GM20000 (cell line): ENCODE measurements at regions not wholly inside any gene's neighbourhood (a gene's known extent, or its start where the extent isn't known, plus 50 kb on each side); places are given as distances from the start of the nearest gene placed in this dataset.

Experiments used
- DNase-seq: peaks from one replicate; pipeline ENCODE4 v3.0.0; 2012; ENCODE audit warnings: low spot score
- TF ChIP-seq, protein P1 (sequence below): IDR thresholded peaks from 2 replicates; pipeline ENCODE4 v1.5.1; 2012; ENCODE audit warnings: mild to moderate bottlenecking, control low read depth; ENCODE audit errors: extremely low read depth, missing control alignments

DNA sequence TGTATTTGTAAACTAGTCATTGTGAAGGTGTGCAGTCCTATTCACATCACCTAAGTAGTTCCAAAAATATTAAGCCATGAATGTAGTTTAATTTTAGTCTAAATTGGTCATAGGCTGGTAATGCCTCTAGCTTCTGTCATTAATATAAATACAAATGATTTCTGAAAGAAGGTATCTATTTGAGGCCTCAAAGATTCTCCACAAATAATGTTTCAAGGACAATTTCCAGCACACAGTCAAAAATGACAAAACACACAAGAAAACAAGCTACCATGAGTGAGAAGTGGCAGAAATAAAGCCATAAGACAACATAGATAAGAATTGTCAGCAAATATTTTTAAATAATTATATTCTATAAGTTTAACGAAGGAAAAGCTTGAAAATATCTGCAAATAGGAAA, 66.7 kb upstream of the PDK4 start:
- TF ChIP-seq, protein P1, sequence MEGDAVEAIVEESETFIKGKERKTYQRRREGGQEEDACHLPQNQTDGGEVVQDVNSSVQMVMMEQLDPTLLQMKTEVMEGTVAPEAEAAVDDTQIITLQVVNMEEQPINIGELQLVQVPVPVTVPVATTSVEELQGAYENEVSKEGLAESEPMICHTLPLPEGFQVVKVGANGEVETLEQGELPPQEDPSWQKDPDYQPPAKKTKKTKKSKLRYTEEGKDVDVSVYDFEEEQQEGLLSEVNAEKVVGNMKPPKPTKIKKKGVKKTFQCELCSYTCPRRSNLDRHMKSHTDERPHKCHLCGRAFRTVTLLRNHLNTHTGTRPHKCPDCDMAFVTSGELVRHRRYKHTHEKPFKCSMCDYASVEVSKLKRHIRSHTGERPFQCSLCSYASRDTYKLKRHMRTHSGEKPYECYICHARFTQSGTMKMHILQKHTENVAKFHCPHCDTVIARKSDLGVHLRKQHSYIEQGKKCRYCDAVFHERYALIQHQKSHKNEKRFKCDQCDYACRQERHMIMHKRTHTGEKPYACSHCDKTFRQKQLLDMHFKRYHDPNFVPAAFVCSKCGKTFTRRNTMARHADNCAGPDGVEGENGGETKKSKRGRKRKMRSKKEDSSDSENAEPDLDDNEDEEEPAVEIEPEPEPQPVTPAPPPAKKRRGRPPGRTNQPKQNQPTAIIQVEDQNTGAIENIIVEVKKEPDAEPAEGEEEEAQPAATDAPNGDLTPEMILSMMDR: no peak

DNA sequence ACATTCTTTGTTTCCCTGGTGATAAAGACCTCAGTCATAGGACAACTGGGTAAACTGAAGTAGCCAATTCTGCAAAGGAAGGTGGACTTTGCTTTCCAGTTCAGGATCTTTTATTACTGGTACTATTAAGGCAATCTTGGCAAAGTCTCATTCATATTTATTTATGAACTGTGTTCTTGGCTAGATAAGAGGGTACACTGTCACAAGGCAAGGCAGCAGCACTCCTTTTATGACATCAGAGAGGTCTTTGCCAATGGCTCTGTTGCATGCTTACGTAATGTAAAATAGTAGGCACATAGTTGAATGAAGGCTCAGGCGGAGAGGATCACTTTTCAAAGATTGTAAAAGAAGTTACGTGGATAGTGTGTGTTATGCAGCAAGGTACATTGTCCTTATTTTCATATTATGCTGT, 63.7 kb upstream of the PDK4 start:
- TF ChIP-seq, protein P1: no peak

More for the DNA sequence above, 66.7 kb upstream of the PDK4 start:
- DNase-seq: no peak

DNA sequence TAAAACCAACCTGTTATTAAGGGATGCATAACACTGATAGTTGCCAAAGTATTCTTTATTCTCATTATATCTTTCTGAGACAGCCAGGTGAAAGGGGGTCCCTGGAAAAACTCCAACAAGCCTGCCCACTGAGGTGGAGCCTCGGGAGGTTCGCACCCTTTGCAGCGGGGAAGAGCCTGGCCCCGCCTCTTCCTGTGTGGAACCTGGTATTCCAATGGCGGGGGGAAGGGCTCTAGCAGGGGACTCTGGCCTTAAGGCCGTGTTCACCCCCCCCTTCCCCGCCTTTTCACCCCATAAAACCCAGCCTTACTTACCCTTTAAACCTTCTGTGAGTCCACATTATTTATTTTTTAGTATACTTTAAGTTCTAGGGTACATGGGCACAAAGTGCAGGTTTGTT, 62.4 kb upstream of the PDK4 start:
- DNase-seq: no peak
- TF ChIP-seq, protein P1: no peak

More for the DNA sequence above, 63.7 kb upstream of the PDK4 start:
- DNase-seq: no peak

DNA sequence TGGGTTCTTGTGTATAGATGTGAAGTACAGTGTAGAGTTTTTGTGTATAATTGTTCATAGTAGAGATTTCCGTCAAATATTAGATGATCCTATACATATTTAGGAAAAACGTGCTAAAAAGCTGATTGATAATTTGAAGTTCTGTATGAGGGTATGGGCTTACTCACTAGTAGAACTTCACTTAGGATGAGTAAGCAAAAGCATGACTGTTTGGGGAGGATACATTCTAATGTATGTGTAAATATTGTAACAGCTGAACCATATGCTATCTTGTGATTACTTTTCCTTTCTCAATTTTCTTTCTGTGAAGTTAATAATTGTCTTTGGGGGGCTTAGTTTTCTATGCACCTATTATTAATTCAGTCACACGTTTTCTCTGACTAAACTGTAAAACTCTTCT, 53.2 kb upstream of the PDK4 start:
- DNase-seq: no peak
- TF ChIP-seq, protein P1: no peak

DNA sequence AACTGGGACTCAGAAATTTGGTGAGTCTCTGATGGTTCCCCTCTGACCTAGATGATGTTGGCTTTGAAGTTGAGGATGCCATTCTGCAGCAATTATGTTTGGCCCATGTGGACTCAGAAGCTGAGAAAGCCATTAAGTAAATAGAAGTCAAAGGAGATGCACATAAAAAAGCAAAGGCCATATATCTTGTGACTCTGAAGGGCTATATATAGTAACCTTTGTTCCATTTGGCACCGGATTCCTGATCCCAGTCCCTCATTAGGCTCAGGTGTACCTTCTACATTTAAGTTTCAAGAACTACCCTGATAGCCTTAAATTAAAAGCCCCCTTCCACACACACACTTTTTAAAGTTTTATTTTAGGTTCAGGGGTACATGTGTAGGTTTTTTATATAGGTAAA, 50.0 kb upstream of the PDK4 start:
- no peak for DNase-seq
- TF ChIP-seq, protein P1: no peak
